ENCODE measurements at regions not wholly inside any gene's neighbourhood (a gene's known extent, or its start where the extent isn't known, plus 50 kb on each side); places are given as distances from the start of the nearest gene placed in this dataset.

GRCh38 chr6:2524090-2524489 lies 226.6 kb downstream of the MYLK4 start:
- TF ChIP-seq EZH2 (IDR thresholded peaks at IDR 0.05) (no peak), POLR2AphosphoS5 (IDR thresholded peaks at IDR 0.05; ENCODE audit: borderline replicate concordance, low read depth, low read length) (no peak)
